ENCODE measurements at regions not wholly inside any gene's neighbourhood (a gene's known extent, or its start where the extent isn't known, plus 50 kb on each side); places are given as distances from the start of the nearest gene placed in this dataset.

DNA sequence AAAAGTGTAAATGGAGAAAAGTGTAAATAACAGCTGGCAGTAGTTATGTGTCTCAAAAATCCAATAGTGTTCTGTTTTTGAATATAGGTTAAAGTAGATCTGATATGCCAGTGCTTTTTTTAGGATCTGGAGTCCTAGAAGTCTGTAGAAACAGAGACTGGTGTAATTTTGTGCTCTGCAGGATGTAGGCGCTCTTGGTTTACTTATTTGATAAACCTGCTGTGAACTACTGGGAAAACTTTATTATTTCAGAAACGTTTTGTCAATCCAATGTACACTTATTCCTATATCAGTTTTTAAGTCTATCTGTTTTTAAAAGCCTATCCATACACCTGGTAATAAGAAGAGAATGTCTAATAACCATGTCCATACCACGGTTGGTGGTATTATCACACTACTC lies 530.8 kb upstream of the ZNF804A start:
- TF ChIP-seq GATA2 (IDR thresholded peaks at IDR 0.05; ENCODE audit: insufficient read depth, insufficient read length, low read depth, low read length) (no peak), POLR2AphosphoS5 (IDR thresholded peaks at IDR 0.05; ENCODE audit: insufficient read depth, low read depth, low read length) (no peak), CTCF (IDR thresholded peaks at IDR 0.05; ENCODE audit: extremely low read depth in 1 of 2, insufficient read depth in 1 of 2, low read depth in 1 of 2, low read length in 2 of 2) (no peak), POLR2A (IDR thresholded peaks at IDR 0.05; ENCODE audit: low read depth, low read length) (no peak)

All from endothelial cell of umbilical vein (primary cell).